Activated T-cell treated with anti-CD3 and anti-CD28 coated beads for 1 hour (primary cell): ENCODE measurements at regions not wholly inside any gene's neighbourhood (a gene's known extent, or its start where the extent isn't known, plus 50 kb on each side); places are given as distances from the start of the nearest gene placed in this dataset.

ENCODE experiments used
- DNase-seq: peaks from one replicate; pipeline ENCODE4 v3.0.0-alpha.2; 2020; ENCODE audit warnings: low read depth

DNA sequence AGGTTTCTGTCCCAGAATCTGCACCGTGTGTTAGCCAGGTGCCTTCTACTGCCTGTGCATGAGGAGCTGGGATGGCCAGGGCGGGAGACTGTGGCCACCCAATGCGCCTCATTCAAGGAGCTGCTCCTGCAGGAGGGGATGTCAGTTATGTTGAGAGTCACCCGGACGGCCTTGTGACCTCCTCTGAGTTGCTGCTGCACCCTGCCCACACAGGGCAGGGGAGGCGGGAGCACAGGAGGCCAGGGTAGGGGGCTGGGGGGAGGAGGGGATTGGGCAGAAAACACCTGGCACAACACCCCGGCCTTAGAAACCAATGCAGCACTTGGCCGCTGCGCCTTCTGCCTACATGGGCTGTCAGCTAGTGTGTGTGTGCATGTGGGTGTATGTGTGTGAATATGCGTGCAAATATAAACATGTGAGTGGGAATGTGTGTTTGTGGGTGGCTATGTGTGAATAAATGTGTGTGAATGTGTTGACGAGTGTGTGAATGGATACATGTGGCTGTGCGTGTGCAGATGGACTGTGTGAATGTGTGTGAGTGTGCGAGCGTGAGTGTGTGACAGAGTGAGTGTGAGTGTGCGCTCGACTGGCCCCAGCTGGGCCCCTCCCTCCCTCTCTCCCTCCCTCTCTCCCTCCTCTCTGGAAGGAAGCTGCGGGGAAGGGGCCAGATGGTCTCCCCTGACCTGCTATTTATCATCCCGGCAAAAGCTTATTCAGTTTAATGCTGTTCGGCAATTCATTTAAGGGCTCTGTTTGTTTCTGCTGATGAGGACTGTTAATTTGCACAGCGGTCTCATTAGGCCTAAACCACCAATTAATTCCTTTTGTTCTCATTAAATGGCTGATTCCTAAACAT is 106.9 kb downstream of the TLE3 start:
- DNase-seq, result no peak

DNA sequence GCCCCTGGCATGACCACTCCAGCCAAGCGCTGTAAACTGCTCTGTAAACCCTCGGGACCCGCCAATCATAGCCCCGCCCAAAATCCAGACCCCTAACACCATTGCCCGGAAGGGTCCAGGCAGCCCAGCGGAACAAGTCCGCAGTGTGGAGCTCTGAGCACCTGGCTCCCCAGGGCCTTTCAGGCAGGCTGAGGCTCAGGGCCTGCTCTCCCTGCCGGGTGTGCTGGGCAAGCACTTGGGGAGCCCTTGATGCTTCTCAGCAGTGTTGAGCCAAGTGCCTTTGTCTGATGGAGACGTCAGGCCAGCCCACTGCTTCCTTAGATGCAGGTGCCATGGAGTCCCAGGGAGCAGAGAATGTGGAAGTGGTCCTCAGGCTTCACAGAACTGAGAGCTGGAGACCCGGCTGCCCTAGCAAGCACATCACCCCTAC is 106.2 kb downstream of the TLE3 start:
- DNase-seq, result no peak

DNA sequence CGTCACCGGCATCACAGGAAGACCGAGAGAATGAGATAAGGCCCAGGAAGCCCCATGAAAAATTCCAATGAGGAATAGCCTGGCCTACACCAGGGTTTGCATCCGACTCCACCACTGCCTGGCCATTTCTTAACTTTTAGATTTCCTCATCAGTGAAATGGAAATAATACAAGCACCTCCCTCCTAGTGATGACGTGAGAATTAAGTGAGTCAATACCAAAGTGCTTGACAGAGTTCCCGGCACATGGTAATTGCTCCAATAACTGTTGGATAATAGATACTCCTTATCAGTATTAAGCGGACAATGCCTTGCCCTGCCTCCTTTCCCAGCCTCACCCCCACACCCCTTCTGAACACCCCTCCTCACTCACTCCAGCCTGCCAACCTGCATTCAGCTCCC is 105.4 kb downstream of the TLE3 start:
- DNase-seq, result no peak

DNA sequence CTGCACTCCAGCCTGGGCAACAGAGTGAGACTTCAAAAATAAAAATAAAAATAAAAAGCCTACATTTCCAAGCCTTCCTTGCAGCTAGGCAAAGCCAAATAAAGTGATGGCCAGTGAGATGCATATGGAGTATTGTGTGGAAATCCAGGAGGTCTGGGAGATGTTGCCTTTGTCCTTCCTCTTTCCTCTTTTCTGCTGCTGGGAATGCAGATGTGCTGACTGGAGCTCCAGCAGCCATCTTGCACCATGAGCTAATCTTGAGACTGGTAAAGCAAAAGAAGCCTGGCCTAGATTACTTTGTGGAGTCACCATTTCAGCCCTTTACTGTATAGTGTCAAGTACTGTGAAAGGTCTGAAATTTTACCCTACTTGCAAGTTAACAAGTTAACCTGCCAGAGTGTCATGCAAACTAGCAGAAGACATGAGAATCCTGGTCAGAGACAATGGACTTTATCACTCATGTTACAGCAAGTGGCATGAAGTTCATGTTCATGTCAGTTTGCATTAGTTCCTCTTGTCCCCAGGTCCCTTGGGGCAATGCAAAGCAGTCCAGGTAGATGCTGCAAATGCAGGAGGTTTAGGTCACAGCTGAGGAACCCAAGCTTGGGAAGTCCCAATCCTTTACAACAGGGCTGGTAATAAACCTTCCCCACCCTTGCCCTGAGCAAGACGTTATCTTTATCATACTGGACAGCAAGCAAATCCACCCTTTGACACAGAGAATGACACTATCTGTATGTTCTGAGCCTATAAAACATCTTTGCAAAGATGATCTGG is 103.1 kb downstream of the TLE3 start:
- DNase-seq, result no peak

GRCh38 chr15:69996321-69997160 is 101.2 kb downstream of the TLE3 start:
- no peak for DNase-seq

DNA sequence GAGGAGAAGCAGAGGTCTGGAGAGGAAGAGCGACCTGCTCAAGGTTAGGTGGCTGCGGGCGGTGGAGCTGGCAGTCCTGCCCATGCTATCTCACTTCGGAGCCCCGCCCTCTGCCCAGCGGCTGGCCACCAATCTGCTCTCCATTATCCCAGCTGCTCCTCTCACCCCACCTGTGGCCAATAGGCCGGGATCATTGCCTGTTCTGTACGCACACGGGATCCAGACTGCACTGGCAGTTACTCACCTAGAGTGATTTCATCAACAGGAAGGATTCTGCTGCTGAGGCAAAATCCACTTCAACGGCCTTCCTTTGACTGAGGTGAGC is 100.6 kb downstream of the TLE3 start:
- no peak for DNase-seq
